WTC11 (cell line): ENCODE measurements at regions not wholly inside any gene's neighbourhood (a gene's known extent, or its start where the extent isn't known, plus 50 kb on each side); places are given as distances from the start of the nearest gene placed in this dataset.

Experiments used
- ATAC-seq: fragments of 200-7000 bp; cut with Tn5 transposase; 2 replicates; pipeline ENCODE4 v1.10.0; 2021; ENCODE audit warnings: mild to moderate bottlenecking, moderate library complexity
- CTCF ChIA-PET: fragments of 300-600 bp; sonication (Branson Sonifier 250); formaldehyde crosslinking; loops from one replicate; lab custom pipeline; 2021; ENCODE audit warnings: antibody characterized with exemption; lab: Charles Lee
- POLR2A ChIA-PET: fragments of 350-600 bp; sonication (Branson Sonifier 250); formaldehyde crosslinking; loops from one replicate; lab custom pipeline; 2021; ENCODE audit warnings: antibody characterized with exemption; lab: Charles Lee
- DNase-seq: peaks from one replicate; pipeline ENCODE4 v3.0.0; 2021; ENCODE audit warnings: low spot score
- H3K27ac Mint-ChIP-seq: 2 replicates; pipeline ENCODE4 v1.8.0; 2021; ENCODE audit warnings: mixed read lengths
- H3K27me3 Mint-ChIP-seq: 2 replicates; pipeline ENCODE4 v1.8.0; 2021; ENCODE audit warnings: low read depth, mild to moderate bottlenecking, moderate library complexity, mixed read lengths
- H3K36me3 Mint-ChIP-seq: 2 replicates; pipeline ENCODE4 v1.8.0; 2021; ENCODE audit warnings: mixed read lengths
- H3K4me1 Mint-ChIP-seq: 2 replicates; pipeline ENCODE4 v1.8.0; 2022; ENCODE audit warnings: mixed read lengths
- H3K4me3 Mint-ChIP-seq: 2 replicates; pipeline ENCODE4 v1.8.0; 2021; ENCODE audit warnings: mild to moderate bottlenecking, moderate library complexity, mixed read lengths
- H3K9me3 Mint-ChIP-seq: 2 replicates; pipeline ENCODE4 v1.8.0; 2021; ENCODE audit warnings: mixed read lengths
- ARID4B ChIP-seq: sonication (generic); formaldehyde crosslinking; IDR thresholded peaks from 2 replicates; pipeline ENCODE4 v1.8.0; 2023; ENCODE audit warnings: missing genetic modification reagents, mild to moderate bottlenecking, borderline replicate concordance
- ATF1 ChIP-seq: sonication (generic); formaldehyde crosslinking; IDR thresholded peaks from 2 replicates; pipeline ENCODE4 v1.8.1; 2023; ENCODE audit warnings: mild to moderate bottlenecking, moderate library complexity, missing genetic modification reagents
- CREB1 ChIP-seq: sonication (generic); formaldehyde crosslinking; IDR thresholded peaks from 2 replicates; pipeline ENCODE4 v1.8.0; 2023; ENCODE audit warnings: mild to moderate bottlenecking, missing genetic modification reagents
- CREM ChIP-seq: sonication (generic); formaldehyde crosslinking; IDR thresholded peaks from 2 replicates; pipeline ENCODE4 v1.8.1; 2022; ENCODE audit warnings: mild to moderate bottlenecking, missing genetic modification reagents, moderate library complexity
- ESRRA ChIP-seq: sonication (generic); formaldehyde crosslinking; IDR thresholded peaks from 2 replicates; pipeline ENCODE4 v1.8.1; 2022; ENCODE audit warnings: mild to moderate bottlenecking, missing genetic modification reagents, borderline replicate concordance
- ETV6 ChIP-seq: sonication (generic); formaldehyde crosslinking; IDR thresholded peaks from 2 replicates; pipeline ENCODE4 v1.8.1; 2022; ENCODE audit warnings: mild to moderate bottlenecking, missing genetic modification reagents
- GRHL2 ChIP-seq: fragments of 250-450 bp; sonication (Bioruptor Pico); IDR thresholded peaks from 2 replicates; pipeline ENCODE4 v1.8.0; 2022; ENCODE audit warnings: mild to moderate bottlenecking, moderate library complexity; ENCODE audit not compliant: insufficient replicate concordance, severe bottlenecking
- HMGXB4 ChIP-seq: sonication (generic); formaldehyde crosslinking; IDR thresholded peaks from 2 replicates; pipeline ENCODE4 v1.8.1; 2023; ENCODE audit warnings: mild to moderate bottlenecking, moderate library complexity, missing genetic modification reagents
- MAX ChIP-seq: sonication (generic); formaldehyde crosslinking; IDR thresholded peaks from 2 replicates; pipeline ENCODE4 v1.8.0; 2022; ENCODE audit warnings: mild to moderate bottlenecking, missing genetic modification reagents
- NR3C1 ChIP-seq: sonication (generic); formaldehyde crosslinking; conservative IDR thresholded peaks from 2 replicates; pipeline ENCODE4 v1.8.1; 2023; ENCODE audit warnings: low read depth, mild to moderate bottlenecking, missing genetic modification reagents
- PRRX2 ChIP-seq: fragments of 250-450 bp; sonication (Bioruptor Pico); IDR thresholded peaks from 2 replicates; pipeline ENCODE4 v1.8.0; 2021; ENCODE audit warnings: mild to moderate bottlenecking
- ZBTB21 ChIP-seq: sonication (generic); formaldehyde crosslinking; IDR thresholded peaks from 2 replicates; pipeline ENCODE4 v1.8.1; 2023; ENCODE audit warnings: mild to moderate bottlenecking, missing genetic modification reagents, borderline replicate concordance
- ZNF232 ChIP-seq: sonication (generic); formaldehyde crosslinking; IDR thresholded peaks from 2 replicates; pipeline ENCODE4 v1.8.0; 2022; ENCODE audit warnings: mild to moderate bottlenecking, missing genetic modification reagents
- TF ChIP-seq, protein P1 (sequence below): sonication (generic); formaldehyde crosslinking; IDR thresholded peaks from 2 replicates; pipeline ENCODE4 v1.8.0; 2022; ENCODE audit warnings: missing genetic modification reagents
- TF ChIP-seq, protein P2 (sequence below): sonication (generic); formaldehyde crosslinking; IDR thresholded peaks from 2 replicates; pipeline ENCODE4 v1.8.1; 2023; ENCODE audit warnings: mild to moderate bottlenecking, missing genetic modification reagents
- TF ChIP-seq, protein P3 (sequence below): sonication (generic); formaldehyde crosslinking; conservative IDR thresholded peaks from 2 replicates; pipeline ENCODE4 v1.8.1; 2022; ENCODE audit warnings: mild to moderate bottlenecking, missing genetic modification reagents
- TF ChIP-seq, protein P4 (sequence below): sonication (generic); formaldehyde crosslinking; IDR thresholded peaks from 2 replicates; pipeline ENCODE4 v1.8.0; 2022; ENCODE audit warnings: mild to moderate bottlenecking, missing genetic modification reagents
- TF ChIP-seq, protein P5 (sequence below): sonication (generic); formaldehyde crosslinking; IDR thresholded peaks from 2 replicates; pipeline ENCODE4 v1.8.0; 2022; ENCODE audit warnings: mild to moderate bottlenecking, missing genetic modification reagents

GRCh38 chr5:17014686-17015085 lies 78.6 kb upstream of the MYO10 start (continued):
- TF ChIP-seq, protein P1, sequence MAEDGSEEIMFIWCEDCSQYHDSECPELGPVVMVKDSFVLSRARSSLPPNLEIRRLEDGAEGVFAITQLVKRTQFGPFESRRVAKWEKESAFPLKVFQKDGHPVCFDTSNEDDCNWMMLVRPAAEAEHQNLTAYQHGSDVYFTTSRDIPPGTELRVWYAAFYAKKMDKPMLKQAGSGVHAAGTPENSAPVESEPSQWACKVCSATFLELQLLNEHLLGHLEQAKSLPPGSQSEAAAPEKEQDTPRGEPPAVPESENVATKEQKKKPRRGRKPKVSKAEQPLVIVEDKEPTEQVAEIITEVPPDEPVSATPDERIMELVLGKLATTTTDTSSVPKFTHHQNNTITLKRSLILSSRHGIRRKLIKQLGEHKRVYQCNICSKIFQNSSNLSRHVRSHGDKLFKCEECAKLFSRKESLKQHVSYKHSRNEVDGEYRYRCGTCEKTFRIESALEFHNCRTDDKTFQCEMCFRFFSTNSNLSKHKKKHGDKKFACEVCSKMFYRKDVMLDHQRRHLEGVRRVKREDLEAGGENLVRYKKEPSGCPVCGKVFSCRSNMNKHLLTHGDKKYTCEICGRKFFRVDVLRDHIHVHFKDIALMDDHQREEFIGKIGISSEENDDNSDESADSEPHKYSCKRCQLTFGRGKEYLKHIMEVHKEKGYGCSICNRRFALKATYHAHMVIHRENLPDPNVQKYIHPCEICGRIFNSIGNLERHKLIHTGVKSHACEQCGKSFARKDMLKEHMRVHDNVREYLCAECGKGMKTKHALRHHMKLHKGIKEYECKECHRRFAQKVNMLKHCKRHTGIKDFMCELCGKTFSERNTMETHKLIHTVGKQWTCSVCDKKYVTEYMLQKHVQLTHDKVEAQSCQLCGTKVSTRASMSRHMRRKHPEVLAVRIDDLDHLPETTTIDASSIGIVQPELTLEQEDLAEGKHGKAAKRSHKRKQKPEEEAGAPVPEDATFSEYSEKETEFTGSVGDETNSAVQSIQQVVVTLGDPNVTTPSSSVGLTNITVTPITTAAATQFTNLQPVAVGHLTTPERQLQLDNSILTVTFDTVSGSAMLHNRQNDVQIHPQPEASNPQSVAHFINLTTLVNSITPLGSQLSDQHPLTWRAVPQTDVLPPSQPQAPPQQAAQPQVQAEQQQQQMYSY: no peak
- TF ChIP-seq CREM (CRISPR knock-in tag) (no peak), PRRX2 (CRISPR knock-in tag) (no peak), NR3C1 (CRISPR knock-in tag) (no peak)

DNA sequence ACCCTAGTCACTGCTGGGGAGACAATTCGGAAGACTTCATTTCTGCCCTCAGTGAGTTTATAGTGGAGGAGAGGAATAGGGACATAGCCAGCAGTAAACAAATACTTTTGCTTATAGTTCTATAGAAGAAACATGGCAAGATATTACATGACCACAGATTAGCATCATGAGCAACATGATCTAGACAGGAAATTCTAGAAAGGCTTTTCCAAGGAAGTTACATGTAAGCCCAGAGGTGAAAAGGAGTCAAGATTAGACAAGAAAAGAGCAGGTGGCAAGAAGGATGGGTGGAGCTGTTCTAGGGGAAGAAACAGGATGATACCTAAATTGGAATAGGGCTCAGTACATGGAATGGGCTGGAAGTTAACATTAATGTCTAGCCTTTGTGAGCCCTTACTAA lies 82.8 kb upstream of the MYO10 start:
- Mint-ChIP-seq H3K4me1 (no peaks in the 10 kb centered on the region), H3K9me3 (no peaks in the 10 kb centered on the region), H3K27me3 (no peaks in the 10 kb centered on the region), H3K4me3 (no peak overlapping the region), H3K27ac (no peak overlapping the region), H3K36me3 (no peaks in the 10 kb centered on the region)
- ATAC-seq (no peak), DNase-seq (no peak)
- ChIA-PET POLR2A (no interaction called here), CTCF (no interaction called here)
- TF ChIP-seq HMGXB4 (CRISPR knock-in tag) (no peak), ZNF232 (CRISPR knock-in tag) (no peak), ARID4B (CRISPR knock-in tag) (no peak), CREB1 (CRISPR knock-in tag) (no peak), ESRRA (CRISPR knock-in tag) (no peak), ATF1 (CRISPR knock-in tag) (no peak), ZBTB21 (CRISPR knock-in tag) (no peak), MAX (no peak), ETV6 (no peak), GRHL2 (CRISPR knock-in tag) (no peak)
- TF ChIP-seq, protein P2, sequence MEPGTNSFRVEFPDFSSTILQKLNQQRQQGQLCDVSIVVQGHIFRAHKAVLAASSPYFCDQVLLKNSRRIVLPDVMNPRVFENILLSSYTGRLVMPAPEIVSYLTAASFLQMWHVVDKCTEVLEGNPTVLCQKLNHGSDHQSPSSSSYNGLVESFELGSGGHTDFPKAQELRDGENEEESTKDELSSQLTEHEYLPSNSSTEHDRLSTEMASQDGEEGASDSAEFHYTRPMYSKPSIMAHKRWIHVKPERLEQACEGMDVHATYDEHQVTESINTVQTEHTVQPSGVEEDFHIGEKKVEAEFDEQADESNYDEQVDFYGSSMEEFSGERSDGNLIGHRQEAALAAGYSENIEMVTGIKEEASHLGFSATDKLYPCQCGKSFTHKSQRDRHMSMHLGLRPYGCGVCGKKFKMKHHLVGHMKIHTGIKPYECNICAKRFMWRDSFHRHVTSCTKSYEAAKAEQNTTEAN (CRISPR knock-in tag): no peak
- TF ChIP-seq, protein P3, sequence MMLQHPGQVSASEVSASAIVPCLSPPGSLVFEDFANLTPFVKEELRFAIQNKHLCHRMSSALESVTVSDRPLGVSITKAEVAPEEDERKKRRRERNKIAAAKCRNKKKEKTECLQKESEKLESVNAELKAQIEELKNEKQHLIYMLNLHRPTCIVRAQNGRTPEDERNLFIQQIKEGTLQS (CRISPR knock-in tag): no peak
- TF ChIP-seq, protein P4, sequence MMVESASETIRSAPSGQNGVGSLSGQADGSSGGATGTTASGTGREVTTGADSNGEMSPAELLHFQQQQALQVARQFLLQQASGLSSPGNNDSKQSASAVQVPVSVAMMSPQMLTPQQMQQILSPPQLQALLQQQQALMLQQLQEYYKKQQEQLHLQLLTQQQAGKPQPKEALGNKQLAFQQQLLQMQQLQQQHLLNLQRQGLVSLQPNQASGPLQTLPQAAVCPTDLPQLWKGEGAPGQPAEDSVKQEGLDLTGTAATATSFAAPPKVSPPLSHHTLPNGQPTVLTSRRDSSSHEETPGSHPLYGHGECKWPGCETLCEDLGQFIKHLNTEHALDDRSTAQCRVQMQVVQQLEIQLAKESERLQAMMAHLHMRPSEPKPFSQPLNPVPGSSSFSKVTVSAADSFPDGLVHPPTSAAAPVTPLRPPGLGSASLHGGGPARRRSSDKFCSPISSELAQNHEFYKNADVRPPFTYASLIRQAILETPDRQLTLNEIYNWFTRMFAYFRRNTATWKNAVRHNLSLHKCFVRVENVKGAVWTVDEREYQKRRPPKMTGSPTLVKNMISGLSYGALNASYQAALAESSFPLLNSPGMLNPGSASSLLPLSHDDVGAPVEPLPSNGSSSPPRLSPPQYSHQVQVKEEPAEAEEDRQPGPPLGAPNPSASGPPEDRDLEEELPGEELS (CRISPR knock-in tag): no peak
- TF ChIP-seq, protein P1: no peak
- TF ChIP-seq, protein P5, sequence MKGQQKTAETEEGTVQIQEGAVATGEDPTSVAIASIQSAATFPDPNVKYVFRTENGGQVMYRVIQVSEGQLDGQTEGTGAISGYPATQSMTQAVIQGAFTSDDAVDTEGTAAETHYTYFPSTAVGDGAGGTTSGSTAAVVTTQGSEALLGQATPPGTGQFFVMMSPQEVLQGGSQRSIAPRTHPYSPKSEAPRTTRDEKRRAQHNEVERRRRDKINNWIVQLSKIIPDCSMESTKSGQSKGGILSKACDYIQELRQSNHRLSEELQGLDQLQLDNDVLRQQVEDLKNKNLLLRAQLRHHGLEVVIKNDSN: no peak
